Astrocyte (in vitro differentiated cells and primary cell): ENCODE measurements at regions not wholly inside any gene's neighbourhood (a gene's known extent, or its start where the extent isn't known, plus 50 kb on each side); places are given as distances from the start of the nearest gene placed in this dataset.

Experiments used
- CTCF ChIP-seq: IDR thresholded peaks from 2 replicates; pipeline ENCODE4 v1.5.1; 2011; ENCODE audit warnings: low read depth, mild to moderate bottlenecking, inconsistent platforms, low read length, moderate library complexity; ENCODE audit not compliant: insufficient read depth
- EZH2 ChIP-seq: IDR thresholded peaks from 2 replicates; pipeline ENCODE4 v1.6.1; 2012; ENCODE audit warnings: mild to moderate bottlenecking, low read length, inconsistent platforms; ENCODE audit not compliant: insufficient read depth

- TF ChIP-seq CTCF (no peak), EZH2 (no peak)
These were observed 114.5 kb upstream of the KIT start for GRCh38 chr4:54543088-54543795.
